DMS53 (cell line): ENCODE measurements at regions not wholly inside any gene's neighbourhood (a gene's known extent, or its start where the extent isn't known, plus 50 kb on each side); places are given as distances from the start of the nearest gene placed in this dataset.
A peak's percentile ranks its signal among the peaks of the same experiment; 100 is the strongest.

Experiments
- DNase-seq: peaks from one replicate; lab custom pipeline; 2025; lab: John Stamatoyannopoulos, UW

DNA sequence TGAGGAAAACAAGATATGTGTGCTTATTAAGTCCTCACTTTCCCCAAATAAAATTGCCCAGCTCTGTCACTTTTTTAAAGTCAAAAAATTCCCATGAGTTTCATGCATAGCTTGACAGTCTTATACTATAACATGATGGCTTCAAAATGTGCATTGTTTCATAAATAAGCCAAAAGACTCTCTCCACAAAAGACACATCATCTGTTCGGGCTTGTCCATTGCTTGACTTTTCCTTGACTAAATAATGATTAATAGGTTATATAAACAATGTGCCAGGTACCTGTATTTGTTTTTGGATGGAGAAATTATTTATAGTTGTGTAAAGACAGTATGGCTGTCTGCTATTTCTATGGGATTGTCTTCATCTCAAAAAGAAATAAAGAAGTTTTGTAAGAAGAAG, 329.2 kb upstream of the KLF3 start:
- DNase-seq: peak; percentile 71

DNA sequence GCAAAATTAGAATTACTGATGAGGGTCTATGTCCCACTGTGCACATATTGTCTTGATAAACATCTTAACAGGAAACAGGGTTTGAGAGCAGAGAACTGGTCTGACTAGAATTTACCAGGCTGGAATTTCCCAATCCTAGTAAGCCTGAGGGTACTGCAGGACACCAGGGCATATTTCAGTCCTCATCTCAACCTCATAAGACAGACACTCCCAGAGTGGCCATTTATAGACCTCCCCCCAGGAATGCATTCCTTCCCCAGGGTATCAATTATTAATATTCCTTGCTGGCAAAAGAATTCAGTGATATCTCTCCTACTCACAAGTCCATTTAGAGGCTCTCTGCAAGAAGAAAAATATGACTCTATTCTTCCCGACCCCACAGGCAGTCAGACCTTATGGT, 325.1 kb upstream of the KLF3 start:
- peak; percentile 32 for DNase-seq

DNA sequence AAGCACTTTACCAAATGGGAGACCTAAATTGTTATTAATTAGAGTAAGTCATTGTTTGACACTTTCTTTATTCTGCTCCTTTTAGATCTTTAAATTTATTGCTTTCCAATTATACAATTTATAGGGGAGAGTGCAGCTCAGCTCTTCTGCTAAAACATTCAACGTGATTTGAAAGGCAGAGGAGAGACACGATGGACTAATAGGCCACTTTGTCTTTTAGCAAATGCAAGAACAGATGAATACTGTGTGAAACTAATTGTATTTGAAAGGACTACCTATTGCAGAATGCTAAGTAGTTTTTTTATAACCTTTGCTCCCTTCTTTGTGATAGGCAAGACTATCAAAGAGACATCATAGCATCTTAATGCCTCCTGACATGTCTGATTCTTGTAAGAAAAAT, 320.4 kb upstream of the KLF3 start:
- DNase-seq: no peak

DNA sequence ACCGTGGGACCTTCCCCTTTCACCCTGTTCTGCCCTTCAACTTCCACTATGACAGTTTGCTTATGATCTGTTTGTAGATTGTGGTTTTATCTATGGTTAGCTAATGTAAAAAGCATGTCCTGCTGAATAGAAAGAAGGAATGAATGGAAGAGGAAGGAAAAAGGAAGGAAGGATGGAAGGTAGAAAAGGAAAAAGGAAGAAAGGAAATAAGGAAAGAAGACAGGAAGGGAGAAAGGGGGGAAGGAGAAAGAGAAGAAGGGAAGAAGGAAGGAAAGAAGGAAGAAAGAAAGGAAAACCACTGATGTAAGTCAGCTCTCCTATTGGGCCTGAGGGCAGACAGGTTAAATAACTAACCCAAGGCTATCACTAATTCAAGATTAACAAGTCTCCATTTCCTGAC, 319.1 kb upstream of the KLF3 start:
- no peak for DNase-seq

DNA sequence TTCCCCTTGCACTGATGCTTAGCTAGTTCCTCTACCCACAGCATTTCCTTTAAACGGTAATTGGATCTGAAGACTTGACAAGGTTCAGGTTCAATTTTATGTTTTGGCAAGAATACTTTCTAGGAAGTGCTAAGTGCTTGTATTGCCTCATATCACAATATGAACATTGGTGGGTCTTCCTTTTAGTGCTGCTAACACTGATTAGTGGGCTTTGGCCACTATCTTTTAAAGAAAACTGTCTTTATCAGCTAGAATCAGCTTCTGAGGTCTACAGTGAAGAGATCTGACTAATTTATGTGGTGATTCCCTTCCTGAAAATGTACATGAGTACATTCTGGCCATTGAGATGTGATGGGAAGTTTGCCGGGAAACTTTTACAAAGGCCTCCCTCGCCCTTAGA, 316.7 kb upstream of the KLF3 start:
- DNase-seq: no peak

DNA sequence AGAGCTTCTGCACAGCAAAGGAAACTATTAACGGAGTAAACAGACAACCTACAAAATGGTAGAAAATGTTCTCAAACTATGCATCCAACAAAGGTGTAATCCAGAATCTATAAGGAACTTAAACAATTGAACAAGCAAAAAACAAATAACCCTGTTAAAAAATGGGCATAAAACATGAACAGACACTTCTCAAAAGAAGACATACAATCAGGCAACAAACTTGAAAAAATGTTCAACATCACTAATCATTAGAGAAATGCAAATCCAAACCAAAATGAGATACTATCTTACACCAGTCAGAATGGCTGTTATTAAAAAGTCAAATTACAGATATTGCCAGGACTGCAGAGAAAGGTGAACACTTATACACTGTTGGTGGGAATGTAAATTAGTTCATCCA, 309.6 kb upstream of the KLF3 start:
- DNase-seq: no peak

DNA sequence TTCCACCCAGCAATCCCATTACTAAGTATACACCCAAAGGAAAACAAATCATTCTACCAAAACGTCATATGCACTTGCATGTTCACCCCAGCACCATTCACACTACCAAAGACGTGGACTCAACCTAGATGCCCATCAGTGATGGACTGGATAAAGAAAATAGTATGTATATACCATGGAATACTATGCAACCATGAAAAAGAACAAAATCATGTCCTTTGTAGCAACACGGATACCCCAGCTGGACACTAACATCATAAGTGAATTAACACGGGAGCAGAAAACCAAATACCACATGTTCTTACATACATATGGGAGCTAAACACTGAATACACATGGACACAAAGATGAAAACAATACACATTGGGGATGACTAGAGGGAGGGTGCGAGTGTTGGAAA, 309.1 kb upstream of the KLF3 start:
- no peak for DNase-seq

DNA sequence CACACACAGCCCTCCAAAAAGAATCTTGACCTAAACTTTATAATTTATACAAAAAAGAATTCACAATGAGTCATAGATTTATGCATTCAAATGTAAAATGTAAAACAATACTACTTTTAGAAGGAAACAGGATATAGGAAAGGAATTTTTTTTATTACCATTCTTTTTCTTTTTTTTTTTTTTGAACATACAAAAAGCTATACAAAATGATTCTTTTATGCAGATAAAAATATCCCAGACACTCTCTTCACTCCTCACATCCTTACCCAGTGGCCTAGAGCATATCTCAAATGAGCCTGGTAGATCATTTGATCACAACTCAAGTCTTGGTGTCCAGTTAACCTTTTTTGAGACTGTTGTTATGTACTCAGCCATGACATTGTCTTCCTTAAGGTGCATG, 307.3 kb upstream of the KLF3 start:
- no peak for DNase-seq

DNA sequence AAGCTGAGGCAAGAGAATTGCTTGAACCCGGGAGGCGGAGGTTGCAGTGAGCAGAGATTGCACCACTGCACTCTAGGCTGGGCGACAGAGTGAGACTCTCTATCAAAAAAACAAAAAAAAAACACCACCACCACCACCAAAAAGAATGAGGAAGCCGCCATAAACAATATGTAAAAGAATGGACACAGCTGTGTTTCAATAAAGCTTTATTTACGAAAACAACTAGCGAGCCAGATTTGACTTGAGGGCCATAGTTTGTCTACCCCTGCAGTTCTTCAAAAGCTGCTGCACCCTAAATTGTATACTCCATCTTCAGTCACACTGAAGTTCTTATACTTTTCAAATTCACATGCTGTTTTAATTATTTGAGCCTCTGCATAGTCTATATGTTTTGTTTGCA, 306.5 kb upstream of the KLF3 start:
- no peak for DNase-seq

DNA sequence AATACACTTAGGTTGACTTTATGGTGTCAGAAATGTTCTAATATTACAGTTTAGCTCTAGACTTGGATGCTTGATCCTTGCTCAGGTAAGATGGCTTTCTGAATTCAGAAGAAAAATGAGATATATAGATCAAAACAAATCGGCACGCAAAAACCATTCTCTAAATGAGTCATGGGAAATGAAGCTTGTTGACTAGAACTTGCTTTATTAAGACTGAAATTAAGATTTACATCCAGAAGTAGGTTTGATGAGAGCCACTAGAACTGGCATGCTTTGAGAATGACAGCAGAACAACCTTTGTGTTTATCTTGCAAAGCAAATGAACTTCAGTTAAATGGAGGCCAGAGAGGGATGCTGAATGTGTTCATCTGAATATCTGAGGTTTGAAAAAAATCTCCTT, 304.9 kb upstream of the KLF3 start:
- no peak for DNase-seq

DNA sequence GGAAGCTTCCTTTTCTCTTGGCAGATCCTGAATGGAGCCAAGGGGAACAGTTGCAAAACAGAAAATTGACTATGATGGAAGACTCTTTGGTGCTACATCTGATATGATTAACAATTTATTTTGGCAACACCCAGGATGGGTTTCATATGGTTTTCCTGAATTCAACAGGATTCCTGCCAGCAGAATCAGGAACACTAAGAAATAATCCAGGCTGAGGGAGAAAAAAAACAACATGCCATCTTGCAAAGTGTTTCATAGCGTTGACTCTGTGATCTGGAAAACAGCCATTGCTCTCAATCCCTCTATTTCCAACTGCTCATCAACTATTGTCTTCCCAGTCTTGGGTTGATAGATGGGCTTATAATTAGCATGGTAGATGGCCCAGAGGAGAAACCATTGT, 303.8 kb upstream of the KLF3 start:
- DNase-seq: no peak

DNA sequence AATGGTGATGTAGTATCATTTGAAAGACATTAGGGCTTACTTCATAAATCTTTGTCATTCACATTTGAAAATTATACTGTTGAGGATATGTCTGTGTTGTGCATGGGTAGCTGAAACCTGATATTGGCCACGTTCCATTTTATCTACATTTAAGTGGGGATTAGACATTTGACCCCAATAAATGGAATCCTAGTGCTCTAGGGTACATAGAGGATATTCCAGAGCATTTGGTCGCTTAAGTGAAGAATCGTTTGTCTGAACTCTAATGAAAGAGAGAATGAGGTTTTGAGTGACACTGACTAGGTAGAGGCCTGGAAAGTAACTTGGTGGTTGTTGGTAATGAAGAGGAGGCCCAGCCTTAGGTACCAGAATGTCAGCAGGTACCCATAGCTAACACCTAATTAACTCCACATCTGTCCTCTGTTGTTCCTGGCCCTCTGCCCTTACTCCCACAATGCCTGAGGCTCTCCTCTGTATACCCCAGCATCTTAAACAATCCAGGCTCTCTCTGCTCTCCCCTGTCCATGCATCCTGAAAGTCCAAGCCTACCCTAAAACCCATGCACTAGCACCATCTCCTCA, 299.5 kb upstream of the KLF3 start:
- DNase-seq: no peak

DNA sequence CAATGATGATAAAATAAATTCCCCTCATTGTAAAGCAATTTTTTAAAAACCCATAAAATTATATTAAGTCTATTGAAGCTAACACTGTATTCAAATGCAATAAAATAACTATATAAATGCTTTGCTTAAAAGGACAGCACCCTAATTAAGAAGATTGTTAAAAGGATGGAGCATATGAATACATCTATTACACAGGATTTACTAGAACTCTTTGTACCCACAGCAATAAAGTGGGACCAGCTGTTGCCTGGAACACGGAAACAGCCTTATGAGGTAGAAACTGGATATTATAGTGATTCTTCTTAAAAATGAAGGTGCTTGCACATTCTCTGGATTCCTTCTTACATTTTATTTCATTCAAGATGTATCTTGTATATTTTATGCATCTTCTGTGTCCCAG, 298.7 kb upstream of the KLF3 start:
- DNase-seq: no peak

DNA sequence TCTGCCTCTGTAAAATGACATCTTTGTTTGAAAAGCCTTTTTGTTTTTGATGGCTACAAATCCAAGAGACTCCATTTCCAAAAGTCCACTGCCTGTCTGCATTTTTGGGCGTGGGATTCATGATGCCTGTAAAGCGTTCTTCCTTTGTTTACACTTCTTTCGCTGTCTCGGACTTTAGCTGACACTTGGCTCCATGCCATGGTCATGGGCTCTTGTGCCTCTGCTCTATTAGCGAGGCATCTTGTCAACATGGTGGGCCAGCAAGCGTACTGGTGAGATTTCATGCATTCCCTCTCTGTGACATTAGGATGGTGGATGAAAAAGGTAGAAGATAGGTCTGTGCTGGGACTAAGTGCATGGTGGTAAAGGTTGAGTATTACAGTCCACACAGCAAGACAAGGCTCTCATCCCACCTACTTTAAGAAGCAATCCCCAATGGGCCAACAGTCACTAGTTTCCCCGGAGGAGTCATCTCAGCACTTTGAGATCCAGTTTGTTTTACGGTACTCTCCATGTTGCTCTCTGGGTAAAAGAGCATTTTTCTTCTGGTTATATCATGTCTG, 298.2 kb upstream of the KLF3 start:
- peak; percentile 48 for DNase-seq

DNA sequence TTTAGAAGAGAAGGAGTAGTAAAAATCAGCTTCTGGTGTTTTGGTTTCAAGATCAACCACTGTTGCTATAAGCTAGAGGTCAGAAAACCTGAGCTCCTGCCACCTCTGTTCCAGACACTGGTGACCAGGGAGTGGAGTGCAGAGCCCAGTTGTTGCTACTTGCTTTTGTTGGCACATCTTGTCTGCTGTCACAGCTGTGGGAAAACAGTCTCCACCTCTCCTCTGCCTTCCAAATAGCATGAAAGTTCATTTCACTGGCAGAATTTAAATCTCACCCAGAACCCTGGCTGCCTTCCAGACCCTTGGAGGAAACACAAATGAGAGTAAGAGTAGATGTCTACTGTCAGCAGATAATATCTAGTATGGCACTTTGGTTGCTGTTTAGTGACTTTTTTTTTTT, 297.5 kb upstream of the KLF3 start:
- DNase-seq: peak; percentile 14

DNA sequence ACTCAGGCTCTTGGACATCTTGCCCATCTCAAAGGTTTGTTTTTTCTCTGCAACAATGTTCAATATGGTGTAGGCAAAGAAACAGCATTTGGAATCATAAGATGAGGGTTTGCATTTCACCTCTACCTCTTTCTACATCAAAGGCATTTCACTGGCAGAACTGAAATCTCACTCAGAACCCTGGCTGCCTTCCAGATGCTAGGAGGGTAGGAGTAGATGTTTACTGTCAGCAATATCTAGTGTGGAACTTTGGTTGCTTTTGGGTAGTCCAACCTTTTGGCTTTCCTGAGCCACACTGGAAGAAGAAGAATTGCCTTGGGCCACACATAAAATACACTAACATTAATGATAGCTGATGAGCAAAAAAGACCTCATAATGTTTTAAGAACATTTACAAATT, 297.0 kb upstream of the KLF3 start:
- DNase-seq: no peak

DNA sequence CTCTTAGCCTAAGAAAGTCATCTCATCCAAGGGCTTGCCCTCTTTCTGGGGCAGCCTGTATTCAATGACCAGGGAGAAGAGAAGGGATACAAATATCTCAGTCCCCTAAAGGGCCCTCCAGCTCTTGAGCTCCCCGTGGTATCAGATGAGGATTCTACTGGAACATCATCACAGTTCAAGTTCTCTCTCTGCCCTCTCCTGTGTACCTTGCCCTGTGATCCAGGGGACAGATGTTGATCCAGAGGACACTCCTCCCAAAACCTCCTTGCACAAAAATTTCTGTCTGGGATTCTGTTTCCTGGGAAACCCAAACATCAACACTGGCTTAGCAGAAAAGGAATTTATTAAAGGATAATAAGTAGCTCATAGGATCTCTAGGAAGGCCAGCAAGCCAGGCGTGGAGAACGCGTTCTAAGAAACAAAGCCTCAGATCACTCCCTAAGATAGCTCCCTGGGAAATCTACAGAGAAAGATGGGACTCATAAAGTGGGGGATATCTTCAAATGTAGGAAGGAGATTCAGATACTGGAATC, 296.3 kb upstream of the KLF3 start:
- DNase-seq: no peak

DNA sequence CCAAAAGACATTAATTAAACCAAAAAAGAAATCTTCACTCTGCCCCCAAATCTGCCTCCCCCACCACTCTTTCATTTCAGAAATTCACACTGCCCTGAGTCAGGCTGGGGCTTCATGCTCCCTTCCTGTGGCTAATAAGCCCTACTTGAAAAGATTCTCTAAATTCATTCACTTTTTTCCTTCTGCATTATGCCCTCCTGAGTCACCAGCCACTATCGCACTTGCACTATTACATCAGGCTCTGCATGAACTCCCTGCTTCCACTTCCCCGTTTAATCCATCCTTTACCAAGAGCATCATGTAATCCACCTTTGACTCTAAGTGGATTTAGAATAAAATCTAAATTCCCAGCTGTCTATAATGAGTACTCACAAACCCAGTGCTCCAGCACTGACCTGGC, 295.4 kb upstream of the KLF3 start:
- no peak for DNase-seq

DNA sequence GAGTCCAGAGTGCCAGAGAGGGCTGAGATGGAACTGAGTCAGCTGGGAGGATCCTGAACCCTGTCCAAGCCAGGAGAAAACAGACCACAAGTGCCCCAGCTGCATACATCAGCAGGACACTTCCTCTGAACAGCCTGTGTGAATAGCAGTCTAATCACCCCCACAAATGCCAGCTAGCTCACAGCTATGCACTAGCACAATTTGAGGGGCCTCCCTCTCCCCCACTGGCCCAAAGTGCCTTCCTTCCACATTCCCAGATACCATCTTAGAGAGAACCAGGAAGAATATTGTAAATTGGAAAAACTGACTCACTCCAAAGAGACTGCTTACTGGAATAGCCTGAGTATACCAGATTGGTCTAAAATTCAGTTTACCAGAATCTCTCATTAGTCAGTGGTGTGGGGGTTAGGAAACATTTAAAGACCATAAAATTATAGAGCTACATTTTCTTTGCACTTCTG, 292.6 kb upstream of the KLF3 start:
- DNase-seq: no peak

DNA sequence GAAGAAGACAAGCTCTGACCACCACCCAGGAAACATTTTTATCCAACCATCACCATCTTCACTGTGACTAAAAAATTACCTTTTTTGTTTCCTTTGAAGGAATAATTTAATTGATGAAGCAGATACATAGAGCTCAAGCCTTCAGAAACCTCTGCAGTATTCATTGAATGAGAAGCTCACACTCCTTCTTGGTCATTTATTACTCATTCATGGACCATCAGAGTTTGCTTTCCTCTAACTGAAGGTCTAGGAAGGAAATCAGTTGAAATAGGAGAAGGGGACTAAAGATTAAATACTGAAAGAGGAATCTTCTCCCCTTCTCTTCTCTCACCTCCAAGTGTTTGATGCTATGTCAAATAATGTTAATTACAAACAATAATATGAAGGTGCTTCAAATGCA, 290.6 kb upstream of the KLF3 start:
- DNase-seq: no peak

DNA sequence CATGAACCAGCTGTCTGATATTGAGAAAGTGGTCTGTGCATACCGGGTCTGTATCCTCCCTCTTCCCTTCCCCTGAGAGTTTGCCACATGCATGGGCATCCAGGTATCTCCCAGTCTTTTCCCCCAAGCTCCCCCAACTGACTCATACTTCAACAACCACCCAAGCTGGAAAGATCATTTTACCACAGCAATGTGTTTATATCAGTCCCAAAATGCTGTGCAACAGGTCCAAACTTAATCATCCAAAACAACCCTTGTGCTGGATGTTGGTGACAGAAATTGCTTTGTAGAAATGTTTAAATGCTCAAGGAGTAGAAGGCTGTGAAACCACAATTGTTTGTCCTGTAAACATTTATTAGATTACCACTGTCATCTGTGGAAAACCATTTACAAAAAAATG, 286.8 kb upstream of the KLF3 start:
- DNase-seq: no peak

DNA sequence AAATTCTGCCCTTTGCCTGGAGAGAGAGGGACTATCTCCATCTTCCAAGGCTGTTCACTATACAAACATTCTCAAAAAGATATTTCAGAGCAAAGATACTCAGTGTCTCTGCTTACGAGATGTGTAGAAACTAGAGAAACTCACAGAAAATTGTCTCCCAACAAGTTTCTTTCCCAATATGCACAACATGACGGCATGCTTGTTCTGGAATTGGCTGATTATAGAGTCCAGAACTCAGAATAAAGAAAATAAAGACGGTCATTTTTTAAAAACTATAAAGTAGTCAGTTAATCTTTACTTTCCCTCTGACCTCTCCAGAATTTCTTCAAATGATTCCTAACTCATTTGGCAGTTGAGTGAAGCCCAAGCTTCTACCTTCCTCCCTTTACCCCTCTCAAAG, 285.5 kb upstream of the KLF3 start:
- no peak for DNase-seq

DNA sequence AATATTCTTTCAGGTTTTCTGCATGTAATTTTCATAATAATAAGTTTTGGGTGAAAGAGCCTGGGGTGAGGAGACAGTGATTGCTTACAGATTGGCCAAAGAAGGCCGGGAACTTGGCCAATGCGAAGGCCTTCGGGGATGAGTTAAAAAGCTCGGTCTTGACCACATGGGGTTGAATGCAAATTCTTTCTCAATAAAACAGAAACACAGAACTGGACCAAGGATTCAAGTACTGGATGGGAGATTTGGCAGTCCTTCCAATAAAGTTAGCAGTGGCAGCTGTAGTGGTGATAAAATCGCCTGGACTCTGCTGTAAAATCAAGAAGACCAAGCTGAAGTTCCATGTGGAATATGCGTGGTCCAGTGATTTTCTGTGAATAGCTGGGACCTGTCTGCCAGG, 282.2 kb upstream of the KLF3 start:
- no peak for DNase-seq

DNA sequence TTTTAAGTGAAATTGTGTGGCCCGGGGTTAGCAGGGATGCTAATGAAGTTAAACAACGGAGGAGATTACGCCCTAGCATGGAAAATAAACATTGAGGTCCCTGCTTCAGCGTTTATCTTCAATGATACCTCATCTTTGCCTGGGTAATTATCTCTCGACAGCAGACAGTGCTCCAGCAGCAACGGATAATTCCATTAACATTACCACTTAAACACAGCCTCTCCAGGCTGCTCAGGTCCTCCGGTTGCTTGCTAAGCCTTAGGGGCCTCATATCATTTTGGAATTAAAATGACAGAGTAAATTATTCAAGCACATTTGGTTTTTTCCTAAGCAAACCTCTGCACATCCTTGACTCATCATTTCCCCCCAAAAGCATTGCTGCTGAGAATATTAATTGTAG, 281.5 kb upstream of the KLF3 start:
- no peak for DNase-seq
